Neural cell (in vitro differentiated cells): ENCODE measurements at regions not wholly inside any gene's neighbourhood (a gene's known extent, or its start where the extent isn't known, plus 50 kb on each side); places are given as distances from the start of the nearest gene placed in this dataset.

ENCODE experiments used
- H2AFZ ChIP-seq: fragments of 200-600, 300-800 bp; sonication (generic), shearing (Covaris generic); 2 replicates; pipeline ENCODE4 v1.6.0; 2014; ENCODE audit warnings: low read depth, mild to moderate bottlenecking, antibody characterized with exemption, low read length, moderate library complexity
- H3F3A ChIP-seq: fragments of 200-600 bp; shearing (Covaris generic); 2 replicates; pipeline ENCODE4 v1.6.1; 2016; ENCODE audit warnings: mild to moderate bottlenecking, moderate library complexity, mixed read lengths, antibody characterized with exemption, low read length; ENCODE audit not compliant: insufficient read depth, poor library complexity, severe bottlenecking
- H3K27ac ChIP-seq: fragments of 200-600, 300-800 bp; sonication (generic), shearing (Covaris generic); 2 replicates; pipeline ENCODE4 v1.5.1; 2014; ENCODE audit warnings: mild to moderate bottlenecking, low read length, moderate library complexity
- H3K27me3 ChIP-seq: fragments of 300-800, 200-600 bp; sonication (generic), shearing (Covaris generic); 2 replicates; pipeline ENCODE4 v1.6.0; 2014; ENCODE audit warnings: mild to moderate bottlenecking, low read depth, low read length, moderate library complexity; ENCODE audit not compliant: insufficient read depth
- H3K36me3 ChIP-seq: fragments of 300-800, 200-600 bp; sonication (generic), shearing (Covaris generic); 2 replicates; pipeline ENCODE4 v1.5.1; 2014; ENCODE audit warnings: mild to moderate bottlenecking, antibody characterized with exemption, low read length, moderate library complexity; ENCODE audit not compliant: insufficient read depth
- H3K4me2 ChIP-seq: fragments of 300-800, 200-600 bp; sonication (generic), shearing (Covaris generic); 2 replicates; pipeline ENCODE4 v1.6.0; 2014; ENCODE audit warnings: mild to moderate bottlenecking, low read length
- H3K4me3 ChIP-seq: fragments of 300-800, 200-600 bp; sonication (generic), shearing (Covaris generic); 2 replicates; pipeline ENCODE4 v1.5.1; 2014; ENCODE audit warnings: mild to moderate bottlenecking, low read length, moderate library complexity
- H3K79me2 ChIP-seq: fragments of 200-600 bp; shearing (Covaris generic); replicated peaks from 2 replicates; pipeline ENCODE4 v1.6.0; 2014; ENCODE audit warnings: mild to moderate bottlenecking, low read length, moderate library complexity; ENCODE audit not compliant: insufficient read depth
- H3K9ac ChIP-seq: fragments of 300-800, 200-600 bp; sonication (generic), shearing (Covaris generic); 2 replicates; pipeline ENCODE4 v1.6.1; 2016; ENCODE audit warnings: mild to moderate bottlenecking, low read length, mixed read lengths
- H3K9me2 ChIP-seq: fragments of 200-600 bp; shearing (Covaris generic); 2 replicates; pipeline ENCODE4 v1.6.1; 2016; ENCODE audit warnings: mild to moderate bottlenecking, low read length, mixed read lengths; ENCODE audit not compliant: insufficient read depth
- H3K9me3 ChIP-seq: fragments of 200-600, 300-800 bp; sonication (generic), shearing (Covaris generic); 2 replicates; pipeline ENCODE4 v1.6.1; 2016; ENCODE audit warnings: mild to moderate bottlenecking, mixed run types, low read length, moderate library complexity, mixed read lengths
- H4K20me1 ChIP-seq: fragments of 200-600 bp; shearing (Covaris generic); 2 replicates; pipeline ENCODE4 v1.6.1; 2016; ENCODE audit warnings: mild to moderate bottlenecking, mixed run types; ENCODE audit not compliant: insufficient read depth
- EP300 ChIP-seq: fragments of 450-650 bp; conservative IDR thresholded peaks from 2 replicates; pipeline ENCODE4 v1.6.1; 2014; ENCODE audit warnings: antibody characterized with exemption, mild to moderate bottlenecking, moderate library complexity; ENCODE audit not compliant: poor library complexity, severe bottlenecking
- EZH2 ChIP-seq: fragments of 200-600, 300-800 bp; shearing (Covaris generic), sonication (generic); IDR thresholded peaks from 2 replicates; pipeline ENCODE4 v1.6.1; 2014; ENCODE audit warnings: antibody characterized with exemption, low read length, borderline replicate concordance, mild to moderate bottlenecking; ENCODE audit not compliant: insufficient read depth, poor library complexity, severe bottlenecking
- MXI1 ChIP-seq: fragments of 450-650 bp; conservative IDR thresholded peaks from 2 replicates; pipeline ENCODE4 v1.6.1; 2014; ENCODE audit warnings: antibody characterized with exemption, mild to moderate bottlenecking; ENCODE audit not compliant: poor library complexity, severe bottlenecking
- POLR2AphosphoS5 ChIP-seq: IDR thresholded peaks from 2 replicates; pipeline ENCODE4 v1.6.1; 2012
- RAD21 ChIP-seq: fragments of 450-650 bp; conservative IDR thresholded peaks from 2 replicates; pipeline ENCODE4 v1.6.1; 2014; ENCODE audit warnings: antibody characterized with exemption, mild to moderate bottlenecking, moderate library complexity
- REST ChIP-seq: IDR thresholded peaks from 2 replicates; pipeline ENCODE4 v1.6.1; 2012; ENCODE audit warnings: borderline replicate concordance
- SMC3 ChIP-seq: fragments of 450-650 bp; conservative IDR thresholded peaks from 2 replicates; pipeline ENCODE4 v1.6.1; 2014; ENCODE audit warnings: antibody characterized with exemption, mild to moderate bottlenecking, moderate library complexity; ENCODE audit not compliant: poor library complexity
- TAF1 ChIP-seq: IDR thresholded peaks from 2 replicates; pipeline ENCODE4 v1.6.1; 2012; ENCODE audit warnings: low read depth
- TF ChIP-seq, protein P1 (sequence below): fragments of 450-650 bp; IDR thresholded peaks from 2 replicates; pipeline ENCODE4 v1.5.1; 2014; ENCODE audit warnings: antibody characterized with exemption, mild to moderate bottlenecking, moderate library complexity; ENCODE audit not compliant: poor library complexity, severe bottlenecking

- no peaks in the 10 kb centered on the region for H3K79me2 ChIP-seq
These were observed 674.2 kb upstream of the NRP1 start for GRCh38 chr10:34008656-34009055.

GRCh38 chr10:34006471-34006870 lies 672.0 kb upstream of the NRP1 start:
- H4K20me1 ChIP-seq, result no peaks in the 10 kb centered on the region
- H3K27me3 ChIP-seq, result no peaks in the 10 kb centered on the region
- H3K9ac ChIP-seq, result no peak overlapping the region
- no peak overlapping the region for H3K4me2 ChIP-seq
- H3K27ac ChIP-seq, result no peak overlapping the region
- TF ChIP-seq EP300 (no peak), RAD21 (no peak), TAF1 (no peak), POLR2AphosphoS5 (no peak), REST (no peak), EZH2 (no peak), SMC3 (no peak), MXI1 (no peak)
- TF ChIP-seq, protein P1, sequence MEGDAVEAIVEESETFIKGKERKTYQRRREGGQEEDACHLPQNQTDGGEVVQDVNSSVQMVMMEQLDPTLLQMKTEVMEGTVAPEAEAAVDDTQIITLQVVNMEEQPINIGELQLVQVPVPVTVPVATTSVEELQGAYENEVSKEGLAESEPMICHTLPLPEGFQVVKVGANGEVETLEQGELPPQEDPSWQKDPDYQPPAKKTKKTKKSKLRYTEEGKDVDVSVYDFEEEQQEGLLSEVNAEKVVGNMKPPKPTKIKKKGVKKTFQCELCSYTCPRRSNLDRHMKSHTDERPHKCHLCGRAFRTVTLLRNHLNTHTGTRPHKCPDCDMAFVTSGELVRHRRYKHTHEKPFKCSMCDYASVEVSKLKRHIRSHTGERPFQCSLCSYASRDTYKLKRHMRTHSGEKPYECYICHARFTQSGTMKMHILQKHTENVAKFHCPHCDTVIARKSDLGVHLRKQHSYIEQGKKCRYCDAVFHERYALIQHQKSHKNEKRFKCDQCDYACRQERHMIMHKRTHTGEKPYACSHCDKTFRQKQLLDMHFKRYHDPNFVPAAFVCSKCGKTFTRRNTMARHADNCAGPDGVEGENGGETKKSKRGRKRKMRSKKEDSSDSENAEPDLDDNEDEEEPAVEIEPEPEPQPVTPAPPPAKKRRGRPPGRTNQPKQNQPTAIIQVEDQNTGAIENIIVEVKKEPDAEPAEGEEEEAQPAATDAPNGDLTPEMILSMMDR, result no peak
- no peaks in the 10 kb centered on the region for H3K36me3 ChIP-seq
- H3K79me2 ChIP-seq, result no peaks in the 10 kb centered on the region
- H3K4me3 ChIP-seq, result no peak overlapping the region
- H3F3A ChIP-seq, result no peaks in the 10 kb centered on the region
- H2AFZ ChIP-seq, result no peak overlapping the region
- no peaks in the 10 kb centered on the region for H3K9me2 ChIP-seq
- H3K9me3 ChIP-seq, result no peaks in the 10 kb centered on the region

More at GRCh38 chr10:34008656-34009055, 674.2 kb upstream of the NRP1 start:
- no peak overlapping the region for H3K4me3 ChIP-seq
- no peak overlapping the region for H2AFZ ChIP-seq
- no peak overlapping the region for H3K27ac ChIP-seq
- H4K20me1 ChIP-seq, result no peaks in the 10 kb centered on the region
- no peak overlapping the region for H3K9ac ChIP-seq
- no peaks in the 10 kb centered on the region for H3F3A ChIP-seq
- no peaks in the 10 kb centered on the region for H3K9me2 ChIP-seq
- no peaks in the 10 kb centered on the region for H3K9me3 ChIP-seq
- no peak overlapping the region for H3K4me2 ChIP-seq
- TF ChIP-seq POLR2AphosphoS5 (no peak), MXI1 (no peak), TAF1 (no peak), EP300 (no peak), EZH2 (no peak), RAD21 (no peak), SMC3 (no peak), REST (no peak)
- TF ChIP-seq, protein P1, result no peak
- no peaks in the 10 kb centered on the region for H3K36me3 ChIP-seq
- no peaks in the 10 kb centered on the region for H3K27me3 ChIP-seq
